ENCODE measurements at regions not wholly inside any gene's neighbourhood (a gene's known extent, or its start where the extent isn't known, plus 50 kb on each side); places are given as distances from the start of the nearest gene placed in this dataset.

DNA sequence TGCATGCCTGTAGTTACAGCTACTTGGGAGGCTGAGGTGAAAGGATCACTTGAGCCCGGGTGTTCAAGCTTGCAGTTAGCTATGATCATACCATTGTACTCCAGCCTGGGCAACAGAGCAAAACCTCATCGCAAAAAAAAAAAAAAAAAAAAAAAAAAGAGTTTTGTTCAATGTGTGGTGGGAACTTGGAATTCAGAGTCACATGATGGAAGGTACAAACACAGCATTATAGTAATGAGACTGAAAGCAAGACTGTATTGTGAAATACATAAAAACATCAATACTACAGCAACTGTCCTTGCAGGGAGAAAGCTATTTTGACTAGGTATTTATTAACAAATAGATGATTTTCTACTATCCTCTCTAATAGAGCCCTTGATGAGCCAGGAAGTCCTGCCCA, 393.2 kb downstream of the DLEU7 start:
- Histone ChIP-seq H3K36me3 (ENCODE audit: insufficient read depth, low read length) (no peaks in the 10 kb centered on the region), H3K27me3 (ENCODE audit: insufficient read depth, low read length) (no peaks in the 10 kb centered on the region), H3K4me2 (ENCODE audit: low read length) (no peak overlapping the region), H3K9ac (ENCODE audit: low read length) (no peak overlapping the region), H3K9me3 (ENCODE audit: insufficient read depth, low read depth, low read length) (no peaks in the 10 kb centered on the region), H3K4me1 (ENCODE audit: insufficient read depth, low read length) (no peaks in the 10 kb centered on the region), H3K4me3 (ENCODE audit: insufficient read depth, low read depth, low read length) (no peak overlapping the region), H3K79me2 (ENCODE audit: insufficient read depth, low read length) (no peaks in the 10 kb centered on the region), H2AFZ (ENCODE audit: low read depth, low read length) (no peak overlapping the region), H4K20me1 (ENCODE audit: insufficient read depth, low read length) (no peaks in the 10 kb centered on the region), H3K27ac (ENCODE audit: low read depth, low read length) (no peak overlapping the region)
- no peak for FAIRE-seq
- no peaks in the 10 kb centered on the region for H3K9me3 Mint-ChIP-seq (ENCODE audit: unreplicated experiment)
- no peak overlapping the region for H3K27ac Mint-ChIP-seq (ENCODE audit: unreplicated experiment)
- no peaks in the 10 kb centered on the region for H3K36me3 Mint-ChIP-seq (ENCODE audit: low read depth, unreplicated experiment)
- no peak for TF ChIP-seq EZH2 (IDR thresholded peaks at IDR 0.05; ENCODE audit: insufficient read depth, low read length)
- TF ChIP-seq, protein P1, sequence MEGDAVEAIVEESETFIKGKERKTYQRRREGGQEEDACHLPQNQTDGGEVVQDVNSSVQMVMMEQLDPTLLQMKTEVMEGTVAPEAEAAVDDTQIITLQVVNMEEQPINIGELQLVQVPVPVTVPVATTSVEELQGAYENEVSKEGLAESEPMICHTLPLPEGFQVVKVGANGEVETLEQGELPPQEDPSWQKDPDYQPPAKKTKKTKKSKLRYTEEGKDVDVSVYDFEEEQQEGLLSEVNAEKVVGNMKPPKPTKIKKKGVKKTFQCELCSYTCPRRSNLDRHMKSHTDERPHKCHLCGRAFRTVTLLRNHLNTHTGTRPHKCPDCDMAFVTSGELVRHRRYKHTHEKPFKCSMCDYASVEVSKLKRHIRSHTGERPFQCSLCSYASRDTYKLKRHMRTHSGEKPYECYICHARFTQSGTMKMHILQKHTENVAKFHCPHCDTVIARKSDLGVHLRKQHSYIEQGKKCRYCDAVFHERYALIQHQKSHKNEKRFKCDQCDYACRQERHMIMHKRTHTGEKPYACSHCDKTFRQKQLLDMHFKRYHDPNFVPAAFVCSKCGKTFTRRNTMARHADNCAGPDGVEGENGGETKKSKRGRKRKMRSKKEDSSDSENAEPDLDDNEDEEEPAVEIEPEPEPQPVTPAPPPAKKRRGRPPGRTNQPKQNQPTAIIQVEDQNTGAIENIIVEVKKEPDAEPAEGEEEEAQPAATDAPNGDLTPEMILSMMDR (IDR thresholded peaks at IDR 0.05; ENCODE audit: insufficient read depth, low read depth, low read length), result no peak
- H3K4me1 Mint-ChIP-seq (ENCODE audit: low read depth, unreplicated experiment), result peaks cover 10% of the 10 kb centered on the region
- no peak overlapping the region for H3K4me3 Mint-ChIP-seq (ENCODE audit: unreplicated experiment)
- no peaks in the 10 kb centered on the region for H3K27me3 Mint-ChIP-seq (ENCODE audit: low read depth, unreplicated experiment)
- DNase-seq (ENCODE audit: low read depth), result no peak

DNA sequence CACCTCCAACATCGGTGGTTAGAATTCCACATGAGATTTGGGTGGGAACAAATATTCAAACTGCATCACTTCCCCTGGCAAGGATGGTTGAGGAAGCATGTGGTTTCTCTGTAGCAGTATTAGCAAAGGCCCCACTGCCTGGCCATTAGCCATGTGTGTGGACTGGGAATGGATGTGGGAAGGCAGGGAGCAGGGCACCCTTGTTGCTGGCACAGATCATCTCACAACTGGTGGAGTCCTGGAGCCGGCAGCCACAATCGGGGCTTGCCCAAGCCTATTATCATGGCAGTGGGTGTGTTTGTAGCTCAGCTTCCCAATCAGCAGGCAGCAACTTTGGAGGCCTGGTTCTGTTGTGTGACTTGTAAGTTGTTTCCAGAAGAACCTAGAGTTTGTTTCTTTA, 391.9 kb downstream of the DLEU7 start:
- FAIRE-seq, result no peak
- no peak overlapping the region for H3K4me3 Mint-ChIP-seq (ENCODE audit: unreplicated experiment)
- DNase-seq (ENCODE audit: low read depth), result no peak
- Histone ChIP-seq H3K4me3 (ENCODE audit: insufficient read depth, low read depth, low read length) (no peak overlapping the region), H3K27ac (ENCODE audit: low read depth, low read length) (no peak overlapping the region), H3K79me2 (ENCODE audit: insufficient read depth, low read length) (no peaks in the 10 kb centered on the region), H2AFZ (ENCODE audit: low read depth, low read length) (no peak overlapping the region), H4K20me1 (ENCODE audit: insufficient read depth, low read length) (no peaks in the 10 kb centered on the region), H3K9me3 (ENCODE audit: insufficient read depth, low read depth, low read length) (no peaks in the 10 kb centered on the region), H3K4me1 (ENCODE audit: insufficient read depth, low read length) (no peaks in the 10 kb centered on the region), H3K36me3 (ENCODE audit: insufficient read depth, low read length) (no peaks in the 10 kb centered on the region), H3K4me2 (ENCODE audit: low read length) (no peak overlapping the region), H3K9ac (ENCODE audit: low read length) (no peak overlapping the region), H3K27me3 (ENCODE audit: insufficient read depth, low read length) (no peaks in the 10 kb centered on the region)
- H3K27me3 Mint-ChIP-seq (ENCODE audit: low read depth, unreplicated experiment), result no peaks in the 10 kb centered on the region
- TF ChIP-seq, protein P1 (IDR thresholded peaks at IDR 0.05; ENCODE audit: insufficient read depth, low read depth, low read length), result no peak
- TF ChIP-seq EZH2 (IDR thresholded peaks at IDR 0.05; ENCODE audit: insufficient read depth, low read length), result no peak
- H3K27ac Mint-ChIP-seq (ENCODE audit: unreplicated experiment), result no peak overlapping the region
- peaks cover 10% of the 10 kb centered on the region for H3K4me1 Mint-ChIP-seq (ENCODE audit: low read depth, unreplicated experiment)
- no peaks in the 10 kb centered on the region for H3K36me3 Mint-ChIP-seq (ENCODE audit: low read depth, unreplicated experiment)
- H3K9me3 Mint-ChIP-seq (ENCODE audit: unreplicated experiment), result no peaks in the 10 kb centered on the region

DNA sequence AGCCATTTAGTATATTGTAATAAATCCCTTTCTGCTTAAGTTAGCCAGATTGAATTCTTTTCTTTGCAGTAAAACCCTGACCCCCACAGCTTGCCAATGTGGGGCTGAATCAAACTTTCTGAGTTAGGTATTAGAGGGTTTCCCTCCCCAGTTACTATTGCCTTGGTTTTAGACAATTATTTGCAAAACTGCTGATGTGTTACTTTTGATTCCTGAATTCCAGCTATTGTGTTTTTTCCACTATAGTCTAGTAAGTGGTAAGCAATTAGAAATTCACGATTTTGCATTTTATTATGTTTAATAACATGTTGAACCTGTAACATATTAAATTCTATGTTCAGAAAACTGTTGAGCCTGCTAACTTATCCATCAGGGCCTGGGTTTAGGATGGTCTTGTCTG, 391.5 kb downstream of the DLEU7 start:
- Histone ChIP-seq H3K79me2 (ENCODE audit: insufficient read depth, low read length) (no peaks in the 10 kb centered on the region), H3K4me3 (ENCODE audit: insufficient read depth, low read depth, low read length) (no peak overlapping the region), H3K9ac (ENCODE audit: low read length) (no peak overlapping the region), H4K20me1 (ENCODE audit: insufficient read depth, low read length) (no peaks in the 10 kb centered on the region), H3K27me3 (ENCODE audit: insufficient read depth, low read length) (no peaks in the 10 kb centered on the region), H2AFZ (ENCODE audit: low read depth, low read length) (no peak overlapping the region), H3K27ac (ENCODE audit: low read depth, low read length) (no peak overlapping the region), H3K9me3 (ENCODE audit: insufficient read depth, low read depth, low read length) (no peaks in the 10 kb centered on the region), H3K4me2 (ENCODE audit: low read length) (no peak overlapping the region), H3K36me3 (ENCODE audit: insufficient read depth, low read length) (no peaks in the 10 kb centered on the region), H3K4me1 (ENCODE audit: insufficient read depth, low read length) (no peaks in the 10 kb centered on the region)
- H3K27me3 Mint-ChIP-seq (ENCODE audit: low read depth, unreplicated experiment), result no peaks in the 10 kb centered on the region
- DNase-seq (ENCODE audit: low read depth) (no peak), FAIRE-seq (no peak)
- TF ChIP-seq, protein P1 (IDR thresholded peaks at IDR 0.05; ENCODE audit: insufficient read depth, low read depth, low read length), result no peak
- TF ChIP-seq EZH2 (IDR thresholded peaks at IDR 0.05; ENCODE audit: insufficient read depth, low read length), result no peak
- no peak overlapping the region for H3K27ac Mint-ChIP-seq (ENCODE audit: unreplicated experiment)
- H3K4me3 Mint-ChIP-seq (ENCODE audit: unreplicated experiment), result no peak overlapping the region
- H3K36me3 Mint-ChIP-seq (ENCODE audit: low read depth, unreplicated experiment), result no peaks in the 10 kb centered on the region
- H3K9me3 Mint-ChIP-seq (ENCODE audit: unreplicated experiment), result no peaks in the 10 kb centered on the region
- H3K4me1 Mint-ChIP-seq (ENCODE audit: low read depth, unreplicated experiment), result peaks cover 10% of the 10 kb centered on the region

All from astrocyte (in vitro differentiated cells and primary cell).